ENCODE measurements at regions not wholly inside any gene's neighbourhood (a gene's known extent, or its start where the extent isn't known, plus 50 kb on each side); places are given as distances from the start of the nearest gene placed in this dataset.

DNA sequence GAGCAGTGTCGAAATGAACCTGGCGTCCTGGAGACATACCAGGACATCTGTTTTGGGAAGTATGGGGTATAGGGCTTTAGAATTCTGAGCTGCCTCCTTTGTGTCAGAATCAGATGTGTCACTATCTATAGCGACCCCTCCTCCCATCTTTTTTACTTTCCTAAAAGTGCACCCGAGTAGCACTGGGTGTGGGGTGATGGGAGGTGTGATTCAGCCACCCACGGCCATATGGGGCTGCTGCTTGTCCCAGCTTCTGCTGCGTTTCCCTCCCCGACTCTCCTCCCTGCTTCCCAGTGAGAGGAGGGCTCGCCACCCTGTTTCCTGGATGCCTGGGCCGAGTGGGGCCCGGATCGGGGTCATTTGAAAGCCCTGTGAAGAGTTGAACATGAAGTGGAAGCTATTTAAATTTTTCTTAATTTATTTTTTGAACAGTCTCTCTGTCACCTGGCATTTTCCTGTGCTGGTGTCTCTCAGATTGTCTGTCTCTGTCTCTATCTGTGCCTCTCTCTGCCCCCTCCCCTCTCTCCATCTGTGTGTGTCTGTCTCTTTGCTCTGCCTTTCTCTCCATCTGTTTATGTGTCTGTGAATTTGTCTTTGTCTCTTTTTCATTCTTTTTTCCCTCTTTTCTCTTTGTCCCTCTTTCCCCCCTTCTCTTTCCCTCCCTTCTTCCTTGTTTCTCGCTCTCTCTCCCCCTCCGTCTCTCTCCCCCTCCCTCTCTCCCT lies 638.8 kb upstream of the EEF2KMT start:
- no peak for TF ChIP-seq POLR2A (IDR thresholded peaks at IDR 0.05; ENCODE audit: low read depth, low read length)
- no peak for TF ChIP-seq POLR2AphosphoS5 (IDR thresholded peaks at IDR 0.05; ENCODE audit: low read depth, low read length)
- TF ChIP-seq TAF1 (IDR thresholded peaks at IDR 0.05; ENCODE audit: borderline replicate concordance, low read depth, low read length): no peak

All from GM12892 (cell line).